CD4-positive, CD25-positive, alpha-beta regulatory T cell (primary cell): ENCODE measurements at regions not wholly inside any gene's neighbourhood (a gene's known extent, or its start where the extent isn't known, plus 50 kb on each side); places are given as distances from the start of the nearest gene placed in this dataset.

Experiments used
- ATAC-seq, 2 donors: fragments of 150-1000 bp; cut with Tn5 transposase; one replicate each; pipeline ENCODE4 v1.10.0; 2021; ENCODE audit warnings: low read depth in 2 of 2, moderate number of reproducible peaks in 2 of 2, moderate library complexity in 1 of 2
- DNase-seq, 3 donors: peaks; one replicate each; pipeline versions ENCODE4 v3.0.0 to v3.0.0-alpha.2; 2012 to 2022; ENCODE audit warnings: mixed read lengths in 1 of 3
- H3K27ac ChIP-seq: one replicate; pipeline ENCODE4 v1.7.0; 2013; ENCODE audit warnings: mild to moderate bottlenecking, low read length; ENCODE audit not compliant: insufficient read depth, poor library complexity, severe bottlenecking
- H3K27me3 ChIP-seq: one replicate; pipeline ENCODE4 v1.7.0; 2013; ENCODE audit warnings: low read length; ENCODE audit not compliant: control insufficient read depth, insufficient read depth
- H3K36me3 ChIP-seq: one replicate; pipeline ENCODE4 v1.7.0; 2013; ENCODE audit warnings: mild to moderate bottlenecking, low read length, moderate library complexity; ENCODE audit not compliant: control insufficient read depth, insufficient read depth
- H3K4me1 ChIP-seq: 2 replicates; pipeline ENCODE4 v1.7.0; 2013; ENCODE audit warnings: mild to moderate bottlenecking, low read length; ENCODE audit not compliant: insufficient read depth, control insufficient read depth, poor library complexity, severe bottlenecking
- H3K4me3 ChIP-seq: one replicate; pipeline ENCODE4 v1.7.0; 2013; ENCODE audit warnings: low read depth, mild to moderate bottlenecking, low read length, moderate library complexity
- H3K9me3 ChIP-seq, 2 experiments: 1 replicate in 1 of 2; 2 replicates in 1 of 2; pipeline ENCODE4 v1.7.0; 2013; ENCODE audit warnings: low read length in 2 of 2, mild to moderate bottlenecking in 1 of 2, moderate library complexity in 1 of 2; ENCODE audit not compliant: control insufficient read depth in 2 of 2
- H3K27ac Mint-ChIP-seq, 3 donors: one replicate each; pipeline ENCODE4 v1.8.0; 2020 to 2022; ENCODE audit warnings: mild to moderate bottlenecking in 3 of 3, mixed read lengths in 3 of 3, moderate library complexity in 2 of 3
- H3K27me3 Mint-ChIP-seq: one replicate; pipeline ENCODE4 v1.8.0; 2022; ENCODE audit warnings: mild to moderate bottlenecking, mixed read lengths
- H3K36me3 Mint-ChIP-seq: one replicate; pipeline ENCODE4 v1.8.0; 2020; ENCODE audit warnings: mixed read lengths
- H3K4me1 Mint-ChIP-seq, 4 donors: one replicate each; pipeline ENCODE4 v1.8.0; 2020 to 2022; ENCODE audit warnings: mixed read lengths in 4 of 4, mild to moderate bottlenecking in 1 of 4
- H3K4me3 Mint-ChIP-seq, 4 donors: one replicate each; pipeline ENCODE4 v1.8.0; 2020 to 2022; ENCODE audit warnings: mild to moderate bottlenecking in 4 of 4, mixed read lengths in 4 of 4, moderate library complexity in 3 of 4
- H3K9me3 Mint-ChIP-seq, 7 donors: one replicate each; pipeline ENCODE4 v1.8.0; 2020 to 2022; ENCODE audit warnings: mixed read lengths in 7 of 7, mild to moderate bottlenecking in 3 of 7, moderate library complexity in 2 of 7

- peaks cover 0 to 4% (median 0%) of the 10 kb centered on the region in 7 donors for H3K9me3 Mint-ChIP-seq
- no peak overlapping the region for H3K4me3 Mint-ChIP-seq
- Histone ChIP-seq H3K9me3 (no peaks in the 10 kb centered on the region), H3K27ac (no peak overlapping the region), H3K36me3 (no peaks in the 10 kb centered on the region), H3K27me3 (no peaks in the 10 kb centered on the region), H3K4me3 (no peak overlapping the region), H3K4me1 (no peaks in the 10 kb centered on the region)
- H3K27me3 Mint-ChIP-seq = no peaks in the 10 kb centered on the region
- no peak overlapping the region for H3K27ac Mint-ChIP-seq
- no peaks in the 10 kb centered on the region for H3K36me3 Mint-ChIP-seq
- DNase-seq (no peak), ATAC-seq (no peak)
- H3K4me1 Mint-ChIP-seq = no peaks in the 10 kb centered on the region
Observed at GRCh38 chr6:21961226-21961625, 335.6 kb downstream of the PRL start.

GRCh38 chr6:21965016-21965415 is 331.8 kb downstream of the PRL start:
- Mint-ChIP-seq H3K4me1 (no peaks in the 10 kb centered on the region), H3K9me3 (peaks cover 0 to 4% (median 0%) of the 10 kb centered on the region in 7 donors), H3K27ac (no peak overlapping the region), H3K4me3 (no peak overlapping the region), H3K36me3 (no peaks in the 10 kb centered on the region), H3K27me3 (peaks cover 4% of the 10 kb centered on the region)
- H3K4me1 ChIP-seq = no peaks in the 10 kb centered on the region
- no peaks in the 10 kb centered on the region for H3K36me3 ChIP-seq
- no peaks in the 10 kb centered on the region for H3K27me3 ChIP-seq
- DNase-seq (no peak), ATAC-seq (no peak)
- H3K9me3 ChIP-seq = no peaks in the 10 kb centered on the region
- H3K4me3 ChIP-seq = no peak overlapping the region
- no peak overlapping the region for H3K27ac ChIP-seq

- Histone ChIP-seq H3K36me3 (no peaks in the 10 kb centered on the region), H3K27me3 (no peaks in the 10 kb centered on the region), H3K4me3 (no peak overlapping the region), H3K9me3 (no peaks in the 10 kb centered on the region), H3K27ac (no peak overlapping the region), H3K4me1 (no peaks in the 10 kb centered on the region)
- DNase-seq (no peak), ATAC-seq (no peak)
- no peak overlapping the region for H3K4me3 Mint-ChIP-seq
- no peaks in the 10 kb centered on the region for H3K4me1 Mint-ChIP-seq
- peaks cover 0 to 3% (median 0%) of the 10 kb centered on the region in 7 donors for H3K9me3 Mint-ChIP-seq
- H3K36me3 Mint-ChIP-seq = no peaks in the 10 kb centered on the region
- no peak overlapping the region for H3K27ac Mint-ChIP-seq
- peaks cover 4% of the 10 kb centered on the region for H3K27me3 Mint-ChIP-seq
Observed at GRCh38 chr6:21965953-21966539, 330.8 kb downstream of the PRL start.

- no peaks in the 10 kb centered on the region for H3K4me1 ChIP-seq
- Mint-ChIP-seq H3K4me3 (no peak overlapping the region), H3K27ac (no peak overlapping the region), H3K4me1 (no peaks in the 10 kb centered on the region), H3K27me3 (peaks cover 4% of the 10 kb centered on the region), H3K36me3 (no peaks in the 10 kb centered on the region), H3K9me3 (peaks cover 0 to 2% (median 0%) of the 10 kb centered on the region in 7 donors)
- no peak overlapping the region for H3K27ac ChIP-seq
- DNase-seq (no peak), ATAC-seq (no peak)
- no peak overlapping the region for H3K4me3 ChIP-seq
- no peaks in the 10 kb centered on the region for H3K9me3 ChIP-seq
- H3K36me3 ChIP-seq = no peaks in the 10 kb centered on the region
- H3K27me3 ChIP-seq = no peaks in the 10 kb centered on the region
Observed at GRCh38 chr6:21967056-21967974, 329.5 kb downstream of the PRL start.

- H3K36me3 ChIP-seq = no peaks in the 10 kb centered on the region
- Mint-ChIP-seq H3K4me3 (no peak overlapping the region), H3K9me3 (peaks cover 0 to 2% (median 0%) of the 10 kb centered on the region in 7 donors), H3K27ac (no peak overlapping the region), H3K27me3 (peaks cover 4% of the 10 kb centered on the region), H3K36me3 (no peaks in the 10 kb centered on the region), H3K4me1 (no peaks in the 10 kb centered on the region)
- H3K27me3 ChIP-seq = no peaks in the 10 kb centered on the region
- no peak overlapping the region for H3K27ac ChIP-seq
- no peak overlapping the region for H3K4me3 ChIP-seq
- DNase-seq (no peak), ATAC-seq (no peak)
- no peaks in the 10 kb centered on the region for H3K9me3 ChIP-seq
- H3K4me1 ChIP-seq = no peaks in the 10 kb centered on the region
Observed at GRCh38 chr6:21968411-21968810, 328.4 kb downstream of the PRL start.

GRCh38 chr6:21969192-21969591 is 327.6 kb downstream of the PRL start:
- no peaks in the 10 kb centered on the region for H3K4me1 Mint-ChIP-seq
- H3K4me3 Mint-ChIP-seq = no peak overlapping the region
- H3K9me3 ChIP-seq = no peaks in the 10 kb centered on the region
- no peaks in the 10 kb centered on the region for H3K36me3 Mint-ChIP-seq
- H3K27me3 ChIP-seq = no peaks in the 10 kb centered on the region
- no peak overlapping the region for H3K27ac Mint-ChIP-seq
- H3K4me3 ChIP-seq = no peak overlapping the region
- no peaks in the 10 kb centered on the region for H3K4me1 ChIP-seq
- no peak for ATAC-seq
- peaks cover 4% of the 10 kb centered on the region for H3K27me3 Mint-ChIP-seq
- peaks cover 0 to 2% (median 0%) of the 10 kb centered on the region in 7 donors for H3K9me3 Mint-ChIP-seq
- no peak overlapping the region for H3K27ac ChIP-seq
- H3K36me3 ChIP-seq = no peaks in the 10 kb centered on the region
- no peak for DNase-seq

- ATAC-seq (no peak), DNase-seq (no peak)
- H3K4me3 Mint-ChIP-seq = no peak overlapping the region
- H3K27me3 Mint-ChIP-seq = peaks cover 4% of the 10 kb centered on the region
- Histone ChIP-seq H3K4me1 (no peaks in the 10 kb centered on the region), H3K9me3 (no peaks in the 10 kb centered on the region), H3K36me3 (no peaks in the 10 kb centered on the region), H3K27ac (no peak overlapping the region), H3K27me3 (no peaks in the 10 kb centered on the region), H3K4me3 (no peak overlapping the region)
- H3K4me1 Mint-ChIP-seq = no peaks in the 10 kb centered on the region
- H3K27ac Mint-ChIP-seq = no peak overlapping the region
- H3K36me3 Mint-ChIP-seq = no peaks in the 10 kb centered on the region
- peaks cover 0 to 3% (median 0%) of the 10 kb centered on the region in 7 donors for H3K9me3 Mint-ChIP-seq
Observed at GRCh38 chr6:21970569-21971300, 326.1 kb downstream of the PRL start.
